Activated CD8-positive, alpha-beta T cell treated with anti-CD3 and anti-CD28 coated beads for 36 hours (primary cell): ENCODE measurements at regions not wholly inside any gene's neighbourhood (a gene's known extent, or its start where the extent isn't known, plus 50 kb on each side); places are given as distances from the start of the nearest gene placed in this dataset.

Experiments
- ATAC-seq: fragments of 200-7000 bp; cut with Tn5 transposase; one replicate; pipeline ENCODE4 v1.10.0; 2021; ENCODE audit warnings: mild to moderate bottlenecking, moderate library complexity
- CTCF ChIA-PET: fragments of 350-600 bp; sonication (Branson Sonifier 250); formaldehyde crosslinking; loops from one replicate; lab custom pipeline; 2021; ENCODE audit warnings: antibody characterized with exemption; lab: Charles Lee
- POLR2A ChIA-PET: fragments of 350-600 bp; sonication (Branson Sonifier 250); formaldehyde crosslinking; loops from one replicate; lab custom pipeline; 2021; ENCODE audit warnings: antibody characterized with exemption; lab: Charles Lee
- DNase-seq: peaks from one replicate; pipeline ENCODE4 v3.0.0-alpha.2; 2020
- H3K27ac Mint-ChIP-seq: one replicate; pipeline ENCODE4 v1.8.0; 2021; ENCODE audit warnings: mild to moderate bottlenecking, mixed read lengths
- H3K27me3 Mint-ChIP-seq: one replicate; pipeline ENCODE4 v1.8.0; 2021; ENCODE audit warnings: mixed read lengths
- H3K36me3 Mint-ChIP-seq: one replicate; pipeline ENCODE4 v1.8.0; 2021; ENCODE audit warnings: low read depth, mixed read lengths
- H3K4me1 Mint-ChIP-seq: one replicate; pipeline ENCODE4 v1.8.0; 2021; ENCODE audit warnings: low read depth, mixed read lengths
- H3K4me3 Mint-ChIP-seq: one replicate; pipeline ENCODE4 v1.8.0; 2021; ENCODE audit warnings: mild to moderate bottlenecking, moderate library complexity, mixed read lengths
- H3K9me3 Mint-ChIP-seq: one replicate; pipeline ENCODE4 v1.8.0; 2021; ENCODE audit warnings: mixed read lengths
- intact Hi-C: fragments of 100-400 bp; cut with micrococcal nuclease; formaldehyde crosslinking; loops from one replicate; pipeline ENCODE4 v1.10.0; 2022
- TF ChIP-seq, protein P1 (sequence below): fragments of 200-600 bp; IDR thresholded peaks from one replicate; pipeline ENCODE4 v1.8.0; 2022; ENCODE audit warnings: antibody characterized with exemption, mild to moderate bottlenecking

DNA sequence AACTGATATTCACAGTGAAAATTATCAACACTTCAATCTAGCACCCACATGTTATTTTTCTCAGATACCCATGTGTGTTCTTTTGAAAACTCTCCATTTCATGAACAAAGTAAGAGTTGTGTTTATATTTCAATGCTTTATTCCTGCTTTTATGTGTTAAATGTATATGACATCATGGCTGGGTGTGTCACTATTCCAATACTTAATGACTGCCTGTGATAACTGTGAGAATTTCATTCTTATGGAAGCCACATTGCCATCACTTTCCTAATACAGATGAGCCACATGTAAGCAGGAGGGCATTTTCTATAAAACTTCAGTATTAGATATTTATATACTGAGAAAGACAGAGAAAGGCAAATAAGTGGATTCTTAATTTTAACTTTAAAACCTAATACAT, 100.4 kb upstream of the FIGN start:
- no peak for DNase-seq
- Mint-ChIP-seq H3K27me3 (no peaks in the 10 kb centered on the region), H3K36me3 (no peaks in the 10 kb centered on the region), H3K4me3 (no peak overlapping the region), H3K4me1 (no peaks in the 10 kb centered on the region), H3K9me3 (peaks cover 4% of the 10 kb centered on the region), H3K27ac (no peak overlapping the region)
- POLR2A ChIA-PET = no interaction called here
- TF ChIP-seq, protein P1, sequence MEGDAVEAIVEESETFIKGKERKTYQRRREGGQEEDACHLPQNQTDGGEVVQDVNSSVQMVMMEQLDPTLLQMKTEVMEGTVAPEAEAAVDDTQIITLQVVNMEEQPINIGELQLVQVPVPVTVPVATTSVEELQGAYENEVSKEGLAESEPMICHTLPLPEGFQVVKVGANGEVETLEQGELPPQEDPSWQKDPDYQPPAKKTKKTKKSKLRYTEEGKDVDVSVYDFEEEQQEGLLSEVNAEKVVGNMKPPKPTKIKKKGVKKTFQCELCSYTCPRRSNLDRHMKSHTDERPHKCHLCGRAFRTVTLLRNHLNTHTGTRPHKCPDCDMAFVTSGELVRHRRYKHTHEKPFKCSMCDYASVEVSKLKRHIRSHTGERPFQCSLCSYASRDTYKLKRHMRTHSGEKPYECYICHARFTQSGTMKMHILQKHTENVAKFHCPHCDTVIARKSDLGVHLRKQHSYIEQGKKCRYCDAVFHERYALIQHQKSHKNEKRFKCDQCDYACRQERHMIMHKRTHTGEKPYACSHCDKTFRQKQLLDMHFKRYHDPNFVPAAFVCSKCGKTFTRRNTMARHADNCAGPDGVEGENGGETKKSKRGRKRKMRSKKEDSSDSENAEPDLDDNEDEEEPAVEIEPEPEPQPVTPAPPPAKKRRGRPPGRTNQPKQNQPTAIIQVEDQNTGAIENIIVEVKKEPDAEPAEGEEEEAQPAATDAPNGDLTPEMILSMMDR = no peak
- no peak for ATAC-seq
- intact Hi-C loops = no loop called here
- CTCF ChIA-PET = no interaction called here

DNA sequence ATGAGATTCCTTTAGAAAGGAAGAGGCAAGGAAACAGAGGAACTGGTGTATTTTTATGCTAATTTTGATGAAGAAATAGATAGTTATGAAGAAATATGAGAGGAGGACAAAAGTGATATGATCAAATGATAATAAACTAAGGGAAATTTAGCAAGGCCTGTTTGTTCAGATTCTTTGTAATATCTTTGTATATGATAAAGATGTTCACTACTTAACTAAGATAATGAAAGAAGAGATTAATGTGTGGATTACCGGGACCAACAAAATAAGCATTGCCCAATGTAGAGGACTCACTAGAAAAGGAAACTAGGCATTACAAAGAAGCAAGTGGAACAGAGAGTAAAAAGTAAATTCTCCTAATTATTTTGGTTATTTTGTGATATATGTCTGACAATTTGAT, 99.0 kb upstream of the FIGN start:
- Mint-ChIP-seq H3K27ac (no peak overlapping the region), H3K9me3 (peaks cover 4% of the 10 kb centered on the region), H3K4me1 (no peaks in the 10 kb centered on the region), H3K36me3 (no peaks in the 10 kb centered on the region), H3K4me3 (no peak overlapping the region), H3K27me3 (no peaks in the 10 kb centered on the region)
- no peak for DNase-seq
- intact Hi-C loops = no loop called here
- ATAC-seq = no peak
- TF ChIP-seq, protein P1 = no peak
- CTCF ChIA-PET = no interaction called here
- POLR2A ChIA-PET = no interaction called here

DNA sequence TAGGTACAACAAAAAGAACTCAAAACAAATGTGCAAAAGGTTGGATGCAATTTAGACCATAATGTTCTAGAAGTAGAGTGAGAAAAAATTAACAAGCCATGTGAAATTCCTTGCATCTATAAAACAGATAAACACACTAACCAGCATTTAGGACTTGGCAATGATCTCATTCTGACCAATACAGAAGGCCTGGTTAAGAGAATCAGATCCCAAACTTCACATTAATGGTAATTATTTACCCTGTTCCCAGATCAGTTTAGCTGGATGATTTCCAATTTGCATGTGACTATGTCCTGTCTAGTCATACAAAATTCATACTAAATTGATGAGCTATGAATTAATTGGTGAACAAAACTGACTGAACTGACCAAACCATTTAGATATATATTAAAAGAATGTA, 98.4 kb upstream of the FIGN start:
- POLR2A ChIA-PET = no interaction called here
- intact Hi-C loops = no loop called here
- H3K4me1 Mint-ChIP-seq = no peaks in the 10 kb centered on the region
- peaks cover 8% of the 10 kb centered on the region for H3K9me3 Mint-ChIP-seq
- CTCF ChIA-PET = no interaction called here
- no peak overlapping the region for H3K27ac Mint-ChIP-seq
- no peaks in the 10 kb centered on the region for H3K27me3 Mint-ChIP-seq
- no peak overlapping the region for H3K4me3 Mint-ChIP-seq
- no peak for DNase-seq
- TF ChIP-seq, protein P1 = no peak
- ATAC-seq = no peak
- H3K36me3 Mint-ChIP-seq = no peaks in the 10 kb centered on the region

DNA sequence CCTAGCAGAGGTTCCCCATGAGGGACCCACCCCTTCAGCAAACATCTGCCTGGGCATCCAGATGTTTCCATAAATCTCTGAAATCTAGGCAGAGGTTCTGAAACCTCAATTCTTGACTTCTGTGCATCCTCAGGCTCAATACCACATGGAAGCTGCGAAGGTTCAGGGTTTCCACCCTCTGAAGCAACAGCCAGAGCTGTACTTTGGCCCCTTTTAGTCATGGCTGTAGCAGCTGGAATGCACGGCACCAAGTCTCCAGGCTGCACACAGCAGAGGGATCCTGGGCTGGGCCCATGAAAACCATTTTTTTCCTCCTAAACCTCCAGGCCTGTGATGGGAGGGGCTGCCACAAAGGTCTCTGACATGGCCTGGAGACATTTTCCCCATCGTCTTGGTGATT, 93.0 kb upstream of the FIGN start:
- no peaks in the 10 kb centered on the region for H3K4me1 Mint-ChIP-seq
- H3K27me3 Mint-ChIP-seq = no peaks in the 10 kb centered on the region
- DNase-seq = no peak
- ChIA-PET POLR2A (no interaction called here), CTCF (no interaction called here)
- ATAC-seq = no peak
- intact Hi-C loops = no loop called here
- H3K4me3 Mint-ChIP-seq = no peak overlapping the region
- H3K9me3 Mint-ChIP-seq = peaks cover 12% of the 10 kb centered on the region
- TF ChIP-seq, protein P1 = no peak
- H3K27ac Mint-ChIP-seq = no peak overlapping the region
- H3K36me3 Mint-ChIP-seq = no peaks in the 10 kb centered on the region

DNA sequence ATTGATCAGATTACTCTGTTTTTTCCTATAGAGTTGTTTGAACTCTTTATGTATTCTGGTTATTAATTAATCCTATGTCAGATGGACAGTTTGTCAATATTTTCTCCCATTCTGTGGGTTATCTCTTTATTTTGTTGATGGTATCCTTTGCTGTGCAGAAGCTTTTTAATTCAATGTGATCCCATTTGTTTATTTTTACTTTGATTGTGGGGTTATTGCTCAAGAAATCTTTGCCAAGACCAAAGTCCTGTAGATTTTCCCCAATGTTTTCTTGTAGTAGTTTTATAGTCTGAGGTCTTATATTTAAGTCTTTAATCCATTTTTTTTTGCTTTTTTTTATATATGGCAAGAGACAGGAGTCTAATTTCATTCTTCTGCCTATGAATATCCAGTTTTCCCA, 86.2 kb upstream of the FIGN start:
- Mint-ChIP-seq H3K27ac (no peak overlapping the region), H3K4me1 (no peaks in the 10 kb centered on the region), H3K27me3 (no peaks in the 10 kb centered on the region), H3K4me3 (no peak overlapping the region), H3K36me3 (no peaks in the 10 kb centered on the region), H3K9me3 (peaks cover 4% of the 10 kb centered on the region)
- ATAC-seq = no peak
- intact Hi-C loops = no loop called here
- POLR2A ChIA-PET = interaction anchor here (0.6 kb wide), 1 partner anchor 544 kb away, joined by 4 read pairs; no protein-coding TSS in a partner anchor
- CTCF ChIA-PET = interaction anchor here (0.7 kb wide), 1 partner anchor 17 kb away, joined by 3 read pairs; no protein-coding TSS in a partner anchor
- TF ChIP-seq, protein P1 = no peak
- no peak for DNase-seq
